WTC11 (cell line): ENCODE measurements at regions not wholly inside any gene's neighbourhood (a gene's known extent, or its start where the extent isn't known, plus 50 kb on each side); places are given as distances from the start of the nearest gene placed in this dataset.

Experiments used
- ATAC-seq: fragments of 200-7000 bp; cut with Tn5 transposase; 2 replicates; pipeline ENCODE4 v1.10.0; 2021; ENCODE audit warnings: mild to moderate bottlenecking, moderate library complexity
- CTCF ChIA-PET: fragments of 300-600 bp; sonication (Branson Sonifier 250); formaldehyde crosslinking; loops from one replicate; lab custom pipeline; 2021; ENCODE audit warnings: antibody characterized with exemption; lab: Charles Lee
- POLR2A ChIA-PET: fragments of 350-600 bp; sonication (Branson Sonifier 250); formaldehyde crosslinking; loops from one replicate; lab custom pipeline; 2021; ENCODE audit warnings: antibody characterized with exemption; lab: Charles Lee
- DNase-seq: peaks from one replicate; pipeline ENCODE4 v3.0.0; 2021; ENCODE audit warnings: low spot score
- H3K27ac Mint-ChIP-seq: 2 replicates; pipeline ENCODE4 v1.8.0; 2021; ENCODE audit warnings: mixed read lengths
- H3K27me3 Mint-ChIP-seq: 2 replicates; pipeline ENCODE4 v1.8.0; 2021; ENCODE audit warnings: low read depth, mild to moderate bottlenecking, moderate library complexity, mixed read lengths
- H3K36me3 Mint-ChIP-seq: 2 replicates; pipeline ENCODE4 v1.8.0; 2021; ENCODE audit warnings: mixed read lengths
- H3K4me1 Mint-ChIP-seq: 2 replicates; pipeline ENCODE4 v1.8.0; 2022; ENCODE audit warnings: mixed read lengths
- H3K4me3 Mint-ChIP-seq: 2 replicates; pipeline ENCODE4 v1.8.0; 2021; ENCODE audit warnings: mild to moderate bottlenecking, moderate library complexity, mixed read lengths
- H3K9me3 Mint-ChIP-seq: 2 replicates; pipeline ENCODE4 v1.8.0; 2021; ENCODE audit warnings: mixed read lengths
- CREM ChIP-seq: sonication (generic); formaldehyde crosslinking; IDR thresholded peaks from 2 replicates; pipeline ENCODE4 v1.8.1; 2022; ENCODE audit warnings: mild to moderate bottlenecking, missing genetic modification reagents, moderate library complexity
- ESRRA ChIP-seq: sonication (generic); formaldehyde crosslinking; IDR thresholded peaks from 2 replicates; pipeline ENCODE4 v1.8.1; 2022; ENCODE audit warnings: mild to moderate bottlenecking, missing genetic modification reagents, borderline replicate concordance
- ETV6 ChIP-seq: sonication (generic); formaldehyde crosslinking; IDR thresholded peaks from 2 replicates; pipeline ENCODE4 v1.8.1; 2022; ENCODE audit warnings: mild to moderate bottlenecking, missing genetic modification reagents
- FOXP1 ChIP-seq: sonication (generic); formaldehyde crosslinking; IDR thresholded peaks from 2 replicates; pipeline ENCODE4 v1.8.0; 2022; ENCODE audit warnings: missing genetic modification reagents, mild to moderate bottlenecking, moderate library complexity, borderline replicate concordance
- HMGA2 ChIP-seq: fragments of 250-450 bp; sonication (Bioruptor Pico); IDR thresholded peaks from 2 replicates; pipeline ENCODE4 v1.4.0; 2021; ENCODE audit warnings: mild to moderate bottlenecking, moderate library complexity
- NFE2L1 ChIP-seq: sonication (generic); formaldehyde crosslinking; IDR thresholded peaks from 2 replicates; pipeline ENCODE4 v1.8.1; 2023; ENCODE audit warnings: missing genetic modification reagents
- NR3C1 ChIP-seq: sonication (generic); formaldehyde crosslinking; conservative IDR thresholded peaks from 2 replicates; pipeline ENCODE4 v1.8.1; 2023; ENCODE audit warnings: low read depth, mild to moderate bottlenecking, missing genetic modification reagents
- TP53 ChIP-seq: sonication (generic); formaldehyde crosslinking; IDR thresholded peaks from 2 replicates; pipeline ENCODE4 v1.8.1; 2023; ENCODE audit warnings: mild to moderate bottlenecking, missing genetic modification reagents
- ZNF232 ChIP-seq: sonication (generic); formaldehyde crosslinking; IDR thresholded peaks from 2 replicates; pipeline ENCODE4 v1.8.0; 2022; ENCODE audit warnings: mild to moderate bottlenecking, missing genetic modification reagents
- ZNF671 ChIP-seq: fragments of 250-450 bp; sonication (Bioruptor Pico); IDR thresholded peaks from 2 replicates; pipeline ENCODE4 v1.8.0; 2021; ENCODE audit warnings: mild to moderate bottlenecking
- TF ChIP-seq, protein P1 (sequence below): sonication (generic); formaldehyde crosslinking; IDR thresholded peaks from 2 replicates; pipeline ENCODE4 v1.8.1; 2022; ENCODE audit warnings: mild to moderate bottlenecking, missing genetic modification reagents, moderate library complexity, borderline replicate concordance
- TF ChIP-seq, protein P2 (sequence below): sonication (generic); formaldehyde crosslinking; IDR thresholded peaks from 2 replicates; pipeline ENCODE4 v1.8.1; 2022; ENCODE audit warnings: low read depth, mild to moderate bottlenecking, moderate library complexity, missing genetic modification reagents, borderline replicate concordance
- TF ChIP-seq, protein P3 (sequence below): sonication (generic); formaldehyde crosslinking; IDR thresholded peaks from 2 replicates; pipeline ENCODE4 v1.8.0; 2022; ENCODE audit warnings: mild to moderate bottlenecking, missing genetic modification reagents
- TF ChIP-seq, protein P4 (sequence below): sonication (generic); formaldehyde crosslinking; IDR thresholded peaks from 2 replicates; pipeline ENCODE4 v1.8.0; 2023; ENCODE audit warnings: mild to moderate bottlenecking, missing genetic modification reagents
- TF ChIP-seq, protein P5 (sequence below): fragments of 250-450 bp; sonication (Bioruptor Pico); IDR thresholded peaks from 2 replicates; pipeline ENCODE4 v1.9.0; 2021; ENCODE audit warnings: mild to moderate bottlenecking, borderline replicate concordance

DNA sequence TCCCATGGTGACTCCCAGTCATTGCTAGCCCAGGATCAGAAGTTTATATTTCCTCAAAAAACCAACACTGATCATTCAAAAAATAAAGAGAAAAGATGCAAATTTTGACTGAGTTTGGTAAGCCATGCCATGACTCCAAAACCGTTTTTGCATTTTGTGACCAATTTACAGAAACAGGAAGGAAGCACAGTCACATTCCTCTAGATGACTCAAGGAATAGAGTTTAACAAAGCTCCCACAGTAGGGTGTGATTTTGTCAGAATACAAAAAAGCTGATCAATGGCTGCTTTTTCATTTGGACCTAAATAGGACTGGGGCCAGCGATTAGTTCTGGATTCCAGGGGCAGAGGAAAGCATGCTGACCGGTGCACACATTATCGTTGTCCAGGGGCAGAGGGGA, 179.4 kb upstream of the AFDN start (continued):
- TF ChIP-seq, protein P1, sequence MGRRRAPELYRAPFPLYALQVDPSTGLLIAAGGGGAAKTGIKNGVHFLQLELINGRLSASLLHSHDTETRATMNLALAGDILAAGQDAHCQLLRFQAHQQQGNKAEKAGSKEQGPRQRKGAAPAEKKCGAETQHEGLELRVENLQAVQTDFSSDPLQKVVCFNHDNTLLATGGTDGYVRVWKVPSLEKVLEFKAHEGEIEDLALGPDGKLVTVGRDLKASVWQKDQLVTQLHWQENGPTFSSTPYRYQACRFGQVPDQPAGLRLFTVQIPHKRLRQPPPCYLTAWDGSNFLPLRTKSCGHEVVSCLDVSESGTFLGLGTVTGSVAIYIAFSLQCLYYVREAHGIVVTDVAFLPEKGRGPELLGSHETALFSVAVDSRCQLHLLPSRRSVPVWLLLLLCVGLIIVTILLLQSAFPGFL (CRISPR knock-in tag), result no peak
- no peak for TF ChIP-seq TP53 (CRISPR knock-in tag)
- TF ChIP-seq ESRRA (CRISPR knock-in tag), result no peak
- no peak for TF ChIP-seq NFE2L1 (CRISPR knock-in tag)

DNA sequence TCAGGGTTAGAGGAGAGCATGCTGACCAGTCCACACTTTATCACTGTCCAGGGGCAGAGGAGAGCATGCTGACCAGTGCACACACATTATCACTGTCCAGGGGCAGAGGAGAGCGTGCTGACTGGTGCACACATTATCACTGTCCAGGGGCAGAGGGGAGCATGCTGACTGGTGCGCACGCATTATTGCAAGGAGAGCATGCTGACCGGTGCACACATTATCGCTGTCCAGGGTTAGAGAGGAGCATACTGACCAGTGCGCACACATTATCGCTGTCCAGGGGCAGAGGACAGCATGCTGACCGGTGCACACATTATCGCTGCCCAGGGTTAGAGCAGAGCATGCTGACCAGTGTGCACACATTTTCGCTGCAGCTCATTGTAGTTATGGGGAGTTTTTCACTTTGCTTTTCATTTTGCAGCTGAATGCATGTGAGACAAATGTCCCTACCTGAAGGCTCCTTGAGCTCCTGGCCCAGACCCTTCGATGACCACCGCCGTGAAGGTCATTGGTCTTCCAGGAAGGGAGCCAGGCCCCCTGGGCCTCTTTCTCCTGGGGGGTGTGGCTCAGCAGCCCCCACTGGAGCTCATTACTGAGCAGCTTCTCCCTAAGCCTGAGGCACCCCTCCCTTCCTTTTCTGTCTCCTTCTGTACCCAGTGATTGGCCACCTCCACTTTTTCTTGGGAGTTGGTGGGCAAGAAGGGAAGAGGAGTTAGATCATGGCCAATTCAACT, 178.8 kb upstream of the AFDN start:
- no peaks in the 10 kb centered on the region for H3K27me3 Mint-ChIP-seq
- no peak overlapping the region for H3K27ac Mint-ChIP-seq
- no peaks in the 10 kb centered on the region for H3K9me3 Mint-ChIP-seq
- ChIA-PET CTCF (no interaction called here), POLR2A (no interaction called here)
- H3K4me1 Mint-ChIP-seq, result peaks cover 27% of the 10 kb centered on the region
- no peak for TF ChIP-seq ETV6 (CRISPR knock-in tag)
- no peak for TF ChIP-seq NR3C1 (CRISPR knock-in tag)
- TF ChIP-seq, protein P2, sequence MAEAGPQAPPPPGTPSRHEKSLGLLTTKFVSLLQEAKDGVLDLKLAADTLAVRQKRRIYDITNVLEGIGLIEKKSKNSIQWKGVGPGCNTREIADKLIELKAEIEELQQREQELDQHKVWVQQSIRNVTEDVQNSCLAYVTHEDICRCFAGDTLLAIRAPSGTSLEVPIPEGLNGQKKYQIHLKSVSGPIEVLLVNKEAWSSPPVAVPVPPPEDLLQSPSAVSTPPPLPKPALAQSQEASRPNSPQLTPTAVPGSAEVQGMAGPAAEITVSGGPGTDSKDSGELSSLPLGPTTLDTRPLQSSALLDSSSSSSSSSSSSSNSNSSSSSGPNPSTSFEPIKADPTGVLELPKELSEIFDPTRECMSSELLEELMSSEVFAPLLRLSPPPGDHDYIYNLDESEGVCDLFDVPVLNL, result no peak
- TF ChIP-seq HMGA2 (CRISPR knock-in tag), result no peak
- no peak for TF ChIP-seq CREM
- TF ChIP-seq, protein P3, sequence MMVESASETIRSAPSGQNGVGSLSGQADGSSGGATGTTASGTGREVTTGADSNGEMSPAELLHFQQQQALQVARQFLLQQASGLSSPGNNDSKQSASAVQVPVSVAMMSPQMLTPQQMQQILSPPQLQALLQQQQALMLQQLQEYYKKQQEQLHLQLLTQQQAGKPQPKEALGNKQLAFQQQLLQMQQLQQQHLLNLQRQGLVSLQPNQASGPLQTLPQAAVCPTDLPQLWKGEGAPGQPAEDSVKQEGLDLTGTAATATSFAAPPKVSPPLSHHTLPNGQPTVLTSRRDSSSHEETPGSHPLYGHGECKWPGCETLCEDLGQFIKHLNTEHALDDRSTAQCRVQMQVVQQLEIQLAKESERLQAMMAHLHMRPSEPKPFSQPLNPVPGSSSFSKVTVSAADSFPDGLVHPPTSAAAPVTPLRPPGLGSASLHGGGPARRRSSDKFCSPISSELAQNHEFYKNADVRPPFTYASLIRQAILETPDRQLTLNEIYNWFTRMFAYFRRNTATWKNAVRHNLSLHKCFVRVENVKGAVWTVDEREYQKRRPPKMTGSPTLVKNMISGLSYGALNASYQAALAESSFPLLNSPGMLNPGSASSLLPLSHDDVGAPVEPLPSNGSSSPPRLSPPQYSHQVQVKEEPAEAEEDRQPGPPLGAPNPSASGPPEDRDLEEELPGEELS, result no peak
- TF ChIP-seq, protein P4, sequence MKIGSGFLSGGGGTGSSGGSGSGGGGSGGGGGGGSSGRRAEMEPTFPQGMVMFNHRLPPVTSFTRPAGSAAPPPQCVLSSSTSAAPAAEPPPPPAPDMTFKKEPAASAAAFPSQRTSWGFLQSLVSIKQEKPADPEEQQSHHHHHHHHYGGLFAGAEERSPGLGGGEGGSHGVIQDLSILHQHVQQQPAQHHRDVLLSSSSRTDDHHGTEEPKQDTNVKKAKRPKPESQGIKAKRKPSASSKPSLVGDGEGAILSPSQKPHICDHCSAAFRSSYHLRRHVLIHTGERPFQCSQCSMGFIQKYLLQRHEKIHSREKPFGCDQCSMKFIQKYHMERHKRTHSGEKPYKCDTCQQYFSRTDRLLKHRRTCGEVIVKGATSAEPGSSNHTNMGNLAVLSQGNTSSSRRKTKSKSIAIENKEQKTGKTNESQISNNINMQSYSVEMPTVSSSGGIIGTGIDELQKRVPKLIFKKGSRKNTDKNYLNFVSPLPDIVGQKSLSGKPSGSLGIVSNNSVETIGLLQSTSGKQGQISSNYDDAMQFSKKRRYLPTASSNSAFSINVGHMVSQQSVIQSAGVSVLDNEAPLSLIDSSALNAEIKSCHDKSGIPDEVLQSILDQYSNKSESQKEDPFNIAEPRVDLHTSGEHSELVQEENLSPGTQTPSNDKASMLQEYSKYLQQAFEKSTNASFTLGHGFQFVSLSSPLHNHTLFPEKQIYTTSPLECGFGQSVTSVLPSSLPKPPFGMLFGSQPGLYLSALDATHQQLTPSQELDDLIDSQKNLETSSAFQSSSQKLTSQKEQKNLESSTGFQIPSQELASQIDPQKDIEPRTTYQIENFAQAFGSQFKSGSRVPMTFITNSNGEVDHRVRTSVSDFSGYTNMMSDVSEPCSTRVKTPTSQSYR (CRISPR knock-in tag), result no peak
- TF ChIP-seq FOXP1, result no peak
- TF ChIP-seq, protein P5, sequence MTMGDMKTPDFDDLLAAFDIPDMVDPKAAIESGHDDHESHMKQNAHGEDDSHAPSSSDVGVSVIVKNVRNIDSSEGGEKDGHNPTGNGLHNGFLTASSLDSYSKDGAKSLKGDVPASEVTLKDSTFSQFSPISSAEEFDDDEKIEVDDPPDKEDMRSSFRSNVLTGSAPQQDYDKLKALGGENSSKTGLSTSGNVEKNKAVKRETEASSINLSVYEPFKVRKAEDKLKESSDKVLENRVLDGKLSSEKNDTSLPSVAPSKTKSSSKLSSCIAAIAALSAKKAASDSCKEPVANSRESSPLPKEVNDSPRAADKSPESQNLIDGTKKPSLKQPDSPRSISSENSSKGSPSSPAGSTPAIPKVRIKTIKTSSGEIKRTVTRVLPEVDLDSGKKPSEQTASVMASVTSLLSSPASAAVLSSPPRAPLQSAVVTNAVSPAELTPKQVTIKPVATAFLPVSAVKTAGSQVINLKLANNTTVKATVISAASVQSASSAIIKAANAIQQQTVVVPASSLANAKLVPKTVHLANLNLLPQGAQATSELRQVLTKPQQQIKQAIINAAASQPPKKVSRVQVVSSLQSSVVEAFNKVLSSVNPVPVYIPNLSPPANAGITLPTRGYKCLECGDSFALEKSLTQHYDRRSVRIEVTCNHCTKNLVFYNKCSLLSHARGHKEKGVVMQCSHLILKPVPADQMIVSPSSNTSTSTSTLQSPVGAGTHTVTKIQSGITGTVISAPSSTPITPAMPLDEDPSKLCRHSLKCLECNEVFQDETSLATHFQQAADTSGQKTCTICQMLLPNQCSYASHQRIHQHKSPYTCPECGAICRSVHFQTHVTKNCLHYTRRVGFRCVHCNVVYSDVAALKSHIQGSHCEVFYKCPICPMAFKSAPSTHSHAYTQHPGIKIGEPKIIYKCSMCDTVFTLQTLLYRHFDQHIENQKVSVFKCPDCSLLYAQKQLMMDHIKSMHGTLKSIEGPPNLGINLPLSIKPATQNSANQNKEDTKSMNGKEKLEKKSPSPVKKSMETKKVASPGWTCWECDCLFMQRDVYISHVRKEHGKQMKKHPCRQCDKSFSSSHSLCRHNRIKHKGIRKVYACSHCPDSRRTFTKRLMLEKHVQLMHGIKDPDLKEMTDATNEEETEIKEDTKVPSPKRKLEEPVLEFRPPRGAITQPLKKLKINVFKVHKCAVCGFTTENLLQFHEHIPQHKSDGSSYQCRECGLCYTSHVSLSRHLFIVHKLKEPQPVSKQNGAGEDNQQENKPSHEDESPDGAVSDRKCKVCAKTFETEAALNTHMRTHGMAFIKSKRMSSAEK (CRISPR knock-in tag), result no peak
- no peak for TF ChIP-seq ZNF671 (CRISPR knock-in tag)
- TF ChIP-seq ZNF232 (CRISPR knock-in tag), result no peak
- ATAC-seq, result no peak
- no peak overlapping the region for H3K4me3 Mint-ChIP-seq
- no peaks in the 10 kb centered on the region for H3K36me3 Mint-ChIP-seq
- no peak for DNase-seq
